OCI-LY3 (cell line): ENCODE measurements at regions not wholly inside any gene's neighbourhood (a gene's known extent, or its start where the extent isn't known, plus 50 kb on each side); places are given as distances from the start of the nearest gene placed in this dataset.
"Not testable (repeated sequence)": the region's sequence is repeated elsewhere in the genome, so short reads cannot be mapped to it uniquely, and the experiment has no call there.

Source experiments
- CTCF ChIP-seq: fragments of 200-600, 300-600 bp; sonication (generic); IDR thresholded peaks from 2 replicates; pipeline ENCODE4 v1.5.1; 2014; ENCODE audit warnings: antibody characterized with exemption, low read length, low read depth
- EZH2phosphoT487 ChIP-seq: fragments of 200-600 bp; shearing (Covaris generic); IDR thresholded peaks from 2 replicates; pipeline ENCODE4 v1.6.1; 2018; ENCODE audit warnings: antibody characterized with exemption, mixed run types, low read depth

GRCh38 chr12:131658605-131659004 is 52.3 kb upstream of the SFSWAP start:
- not testable (repeated sequence) for TF ChIP-seq CTCF, EZH2phosphoT487
